Activated CD4-positive, alpha-beta T cell treated with anti-CD3 and anti-CD28 coated beads, Interleukin-2, amount 50 U/mL, for 4 hours (primary cell): ENCODE measurements at regions not wholly inside any gene's neighbourhood (a gene's known extent, or its start where the extent isn't known, plus 50 kb on each side); places are given as distances from the start of the nearest gene placed in this dataset.
"Not testable (repeated sequence)": the region's sequence is repeated elsewhere in the genome, so short reads cannot be mapped to it uniquely, and the experiment has no call there.

Experiments used
- DNase-seq, 2 experiments: peaks; one replicate each; pipeline ENCODE4 v3.0.0-alpha.2; 2020

DNA sequence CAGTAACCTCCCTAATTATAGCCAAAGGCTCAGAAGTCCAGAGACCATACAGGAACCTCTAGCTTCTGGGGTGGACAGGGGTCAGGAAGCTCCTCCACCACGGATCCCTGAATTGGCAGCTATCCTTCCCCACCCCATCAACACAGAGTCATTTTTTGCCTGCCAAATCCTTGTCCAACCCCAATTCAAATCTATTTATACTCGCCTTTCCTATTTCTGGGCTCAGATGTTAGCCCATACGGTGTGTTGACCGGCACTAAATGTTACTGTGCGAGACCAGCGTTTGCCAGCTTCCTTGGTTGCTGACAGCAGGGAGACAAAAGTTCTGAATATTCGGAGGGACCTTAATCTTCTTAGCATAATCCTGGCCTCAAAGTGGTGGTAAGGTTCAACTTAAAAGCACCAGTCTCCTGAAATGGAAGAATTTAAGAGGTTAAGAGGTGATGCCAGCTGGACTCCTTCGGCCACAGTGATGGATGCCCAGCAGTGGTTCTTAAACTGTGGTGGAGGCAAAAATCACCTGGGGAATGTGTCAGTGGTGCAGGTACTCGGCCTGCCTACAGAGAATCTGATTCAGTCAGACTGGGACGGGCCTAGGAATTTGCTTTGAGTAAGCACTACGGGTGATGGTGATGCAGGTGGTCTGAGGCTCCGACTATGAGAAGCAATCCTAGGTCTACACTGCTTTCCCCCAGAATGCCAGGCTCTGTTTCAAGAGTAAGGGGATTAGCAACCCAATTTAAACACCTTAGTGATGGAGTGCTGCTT lies 204.8 kb upstream of the MEF2C start:
- DNase-seq, result no peak

DNA sequence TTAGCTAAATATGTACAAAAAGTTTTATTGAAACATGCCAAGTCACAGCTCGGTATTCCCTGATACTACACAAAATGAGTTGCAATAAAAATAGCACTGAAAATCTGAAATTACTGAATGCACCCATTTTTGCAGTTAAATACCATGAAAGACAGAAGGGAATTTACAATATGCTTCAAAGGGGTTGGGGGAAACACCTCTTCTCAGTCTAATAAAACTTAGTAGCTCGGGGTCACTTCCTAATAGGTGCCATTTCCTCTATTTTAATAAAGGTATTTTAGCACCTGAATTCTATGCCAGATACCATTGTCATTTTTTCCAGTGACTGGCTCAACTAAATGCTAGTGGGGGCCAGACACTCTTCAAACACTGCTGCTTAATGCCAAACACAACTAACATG lies 204.1 kb upstream of the MEF2C start:
- DNase-seq, result no peak

DNA sequence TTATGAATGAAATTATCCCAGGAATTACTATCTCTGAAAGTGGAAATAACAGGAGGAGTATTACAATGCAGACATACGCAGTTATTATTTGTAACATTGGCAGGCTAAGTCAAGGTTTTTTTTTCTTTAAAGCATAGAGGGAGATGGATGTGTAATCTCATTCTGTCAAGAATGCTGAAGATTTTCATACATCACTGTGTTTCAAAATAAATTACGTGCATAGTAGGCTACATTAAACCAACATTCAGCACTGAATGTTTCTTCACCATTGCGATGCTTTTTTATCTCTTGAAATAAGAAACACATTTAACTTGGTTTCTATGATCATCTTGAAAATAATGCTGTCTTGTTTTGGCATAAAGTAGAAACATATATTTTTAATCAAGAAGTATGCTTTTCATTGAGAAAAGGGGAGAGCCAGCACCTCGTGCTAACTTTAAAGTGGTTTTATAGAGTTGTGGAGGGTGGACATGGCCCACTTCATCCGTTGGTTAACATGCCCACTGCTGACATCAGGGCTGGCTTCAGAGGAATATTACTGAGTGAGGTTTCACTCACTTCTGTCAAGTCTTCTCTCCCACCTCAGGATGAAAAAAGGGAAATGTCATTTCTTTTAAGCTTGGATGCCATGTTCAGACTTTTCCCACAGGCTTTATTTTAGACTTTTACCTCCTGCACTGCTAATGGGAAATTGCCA lies 203.6 kb upstream of the MEF2C start:
- no peak for DNase-seq

DNA sequence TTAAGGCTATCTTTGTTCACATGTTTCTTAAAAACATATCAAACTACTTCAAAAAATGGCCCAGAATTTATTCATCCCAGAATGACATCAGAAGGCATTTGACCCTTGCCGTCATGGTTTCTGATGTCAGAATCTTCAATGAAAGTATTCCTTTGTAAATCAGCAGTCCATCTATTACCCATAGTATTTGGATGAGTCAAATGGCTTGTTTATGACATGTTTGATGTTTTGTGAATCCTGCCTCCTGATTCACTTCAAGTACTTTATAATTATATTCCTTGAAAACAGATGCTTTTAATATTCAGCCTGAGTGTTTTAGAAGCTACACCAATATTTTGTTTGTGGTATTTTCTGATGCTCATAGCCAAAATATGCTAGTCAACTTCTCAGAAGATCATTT lies 200.8 kb upstream of the MEF2C start:
- no peak for DNase-seq

DNA sequence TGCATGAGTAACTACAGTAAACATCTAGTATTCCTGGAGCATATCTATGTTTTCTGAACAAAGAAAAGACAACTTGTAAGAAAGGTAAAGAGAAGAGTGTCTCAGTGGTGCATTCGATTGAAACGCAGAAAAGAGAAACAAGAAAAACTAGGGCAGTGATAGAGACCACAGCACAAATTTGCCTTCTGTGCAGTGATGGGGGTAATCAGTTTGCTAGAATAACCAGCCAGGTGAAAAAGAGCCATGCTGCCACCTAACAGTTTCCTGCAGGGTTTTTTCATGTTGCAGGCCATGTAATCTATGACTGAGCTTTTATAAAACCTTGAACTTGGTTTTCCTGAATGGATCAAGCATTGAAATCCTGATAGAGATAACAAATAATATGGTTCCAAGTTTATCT lies 198.4 kb upstream of the MEF2C start:
- DNase-seq, result no peak

DNA sequence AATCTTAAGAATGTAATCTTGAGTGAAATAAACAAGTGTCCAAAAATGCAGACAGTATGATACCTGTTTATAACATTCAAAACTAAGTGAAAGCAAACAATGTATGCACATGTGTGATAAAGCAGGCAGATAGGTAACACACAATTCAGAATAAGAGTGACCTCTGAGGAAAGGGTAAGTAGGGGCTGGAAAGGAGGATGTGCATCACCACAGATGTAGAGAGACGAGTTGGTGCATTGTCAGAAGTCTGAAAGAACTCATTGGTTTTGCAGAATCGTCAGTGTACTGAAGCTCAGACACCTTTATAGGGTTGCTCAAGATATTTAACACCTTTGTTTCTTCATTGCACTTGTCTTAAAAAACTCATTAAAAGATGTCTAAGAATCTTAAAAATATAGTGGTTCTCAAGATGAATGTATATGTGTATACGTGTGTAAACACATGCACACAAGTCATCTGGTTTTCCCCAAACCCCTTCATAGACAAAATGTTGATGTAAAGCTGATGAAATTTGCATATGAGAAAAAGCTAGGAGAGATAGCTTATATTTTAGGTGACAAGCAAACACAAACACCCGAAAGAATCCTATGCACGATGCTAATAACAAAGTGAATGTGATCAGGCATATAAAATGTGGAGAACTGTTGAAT lies 197.6 kb upstream of the MEF2C start:
- DNase-seq, result no peak

DNA sequence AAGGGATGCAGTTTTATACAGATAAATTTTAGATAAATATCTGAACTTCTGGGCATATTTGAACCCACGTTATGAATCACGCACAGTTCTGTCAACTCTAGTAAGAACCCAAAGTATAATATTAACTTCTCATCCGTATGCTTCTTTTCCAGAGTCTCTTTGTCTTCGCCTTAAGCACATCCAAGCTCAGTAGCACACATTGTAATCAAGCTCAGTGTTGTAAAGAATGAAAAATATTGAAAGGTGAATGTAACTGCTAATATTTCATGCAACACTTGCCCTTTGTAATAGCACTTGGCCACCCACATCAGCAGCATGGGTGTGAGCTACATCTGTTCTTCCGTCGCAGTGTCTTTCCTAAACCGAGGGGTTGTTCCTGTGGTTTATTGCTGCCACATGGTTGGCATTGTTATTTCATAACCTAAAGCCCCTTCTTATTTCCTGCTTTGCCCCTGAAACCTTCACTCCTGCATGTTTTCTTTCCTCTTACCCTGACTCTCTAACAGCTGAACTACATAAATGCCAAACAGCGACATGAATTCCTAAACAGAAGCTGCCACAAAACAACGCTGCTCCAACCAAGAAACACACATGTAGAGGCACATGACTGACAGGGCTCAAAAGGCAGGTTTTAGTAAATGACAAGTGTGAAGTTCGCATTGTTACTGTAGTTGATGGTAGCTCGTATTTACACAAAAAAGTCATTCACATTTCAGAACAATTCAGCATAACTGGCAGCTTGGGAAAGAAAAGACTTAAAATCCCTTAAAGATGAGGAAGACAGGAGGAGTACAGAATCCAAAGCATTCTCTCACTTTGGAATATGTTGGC lies 190.1 kb upstream of the MEF2C start:
- no peak for DNase-seq

DNA sequence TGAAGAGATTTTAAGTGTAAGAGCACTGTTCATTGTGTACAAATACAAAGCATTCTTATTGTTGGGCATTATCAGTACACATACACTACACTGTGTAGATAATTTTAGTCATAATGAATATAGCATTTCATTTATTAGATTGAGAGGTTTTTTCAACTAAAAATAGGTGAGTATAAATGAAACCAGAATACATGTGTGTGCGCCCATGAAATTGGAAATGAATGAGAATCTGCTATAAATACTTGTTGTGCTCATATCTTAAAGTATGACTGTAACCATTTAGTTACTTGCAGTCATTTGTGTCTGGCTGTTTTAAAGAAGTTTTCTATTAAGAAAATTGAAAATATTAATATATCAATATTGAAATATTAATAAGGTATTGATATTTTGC lies 189.0 kb upstream of the MEF2C start:
- no peak for DNase-seq

DNA sequence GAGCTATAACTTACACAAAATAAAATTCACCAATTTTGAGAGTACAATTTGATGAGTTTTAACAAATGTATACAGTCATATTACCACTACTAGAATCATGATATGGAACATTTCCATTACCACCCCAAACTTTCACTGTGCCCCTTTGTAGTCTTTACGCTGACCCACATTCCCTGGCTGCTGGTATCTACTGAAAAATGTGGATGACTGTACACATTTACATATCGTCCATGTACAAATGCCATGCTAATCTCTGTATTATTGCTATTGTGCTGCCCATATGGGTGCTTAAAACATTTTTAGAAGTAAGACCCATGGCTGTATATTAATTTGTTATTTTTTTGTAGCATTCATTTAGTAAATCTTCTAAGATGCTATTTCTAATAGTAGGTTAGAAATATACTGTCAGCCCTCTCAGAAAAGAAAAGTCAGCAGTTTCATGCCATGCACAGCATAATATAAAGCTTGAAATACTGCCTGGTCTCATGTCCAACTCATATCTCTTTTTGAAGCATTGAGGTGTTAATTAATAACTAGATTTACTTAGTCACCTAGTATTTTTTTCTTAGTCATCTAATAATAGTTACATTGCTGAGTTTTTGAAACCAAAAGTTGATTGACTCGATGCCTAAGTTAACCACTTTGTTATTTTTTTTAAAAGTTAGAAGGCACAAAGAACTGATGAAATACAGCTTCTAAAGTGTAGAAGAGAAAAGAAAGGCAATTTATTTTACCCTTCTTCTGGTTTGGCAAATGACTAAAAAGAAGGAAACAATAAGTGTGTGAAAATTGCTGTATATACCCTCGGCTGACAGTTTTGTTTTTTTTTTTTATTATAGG lies 188.3 kb upstream of the MEF2C start:
- no peak for DNase-seq

DNA sequence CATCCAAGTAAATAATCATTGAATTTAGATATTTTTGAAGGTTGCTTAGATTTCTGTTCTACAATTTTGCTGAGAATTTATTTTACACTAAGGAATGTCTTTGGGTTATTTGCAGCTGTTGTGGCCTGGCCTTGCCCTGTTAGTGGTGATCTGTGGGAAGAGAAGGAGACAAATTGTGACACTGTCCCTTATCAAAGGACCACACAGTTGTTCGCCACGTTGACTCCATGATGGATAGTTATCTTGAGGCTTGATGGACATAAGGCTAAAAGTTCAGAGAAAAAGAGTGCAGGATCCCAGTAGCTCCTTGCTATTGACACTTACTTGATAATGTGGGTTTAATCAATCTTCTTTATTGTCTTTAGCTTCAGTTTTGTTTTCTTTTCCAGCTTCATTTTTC lies 186.6 kb upstream of the MEF2C start:
- no peak for DNase-seq

DNA sequence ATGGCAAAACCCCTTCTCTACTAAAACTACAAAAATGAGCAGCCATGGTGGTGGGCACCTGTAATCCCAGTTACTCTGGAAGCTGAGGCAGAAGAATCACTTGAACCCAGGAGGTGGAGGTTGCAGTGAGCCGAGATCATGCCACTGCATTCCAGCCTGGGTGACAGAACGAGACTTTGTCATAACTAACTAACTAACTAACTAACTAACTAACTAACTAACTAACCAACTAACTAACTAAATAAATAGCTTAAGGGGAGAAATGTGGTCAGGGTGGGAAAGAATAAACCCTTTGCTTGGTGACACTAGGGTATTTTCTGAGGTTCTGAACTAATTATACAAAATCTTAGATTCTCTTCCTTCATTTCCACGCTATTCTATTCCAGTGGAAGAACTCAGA lies 184.4 kb upstream of the MEF2C start:
- DNase-seq, result no peak

DNA sequence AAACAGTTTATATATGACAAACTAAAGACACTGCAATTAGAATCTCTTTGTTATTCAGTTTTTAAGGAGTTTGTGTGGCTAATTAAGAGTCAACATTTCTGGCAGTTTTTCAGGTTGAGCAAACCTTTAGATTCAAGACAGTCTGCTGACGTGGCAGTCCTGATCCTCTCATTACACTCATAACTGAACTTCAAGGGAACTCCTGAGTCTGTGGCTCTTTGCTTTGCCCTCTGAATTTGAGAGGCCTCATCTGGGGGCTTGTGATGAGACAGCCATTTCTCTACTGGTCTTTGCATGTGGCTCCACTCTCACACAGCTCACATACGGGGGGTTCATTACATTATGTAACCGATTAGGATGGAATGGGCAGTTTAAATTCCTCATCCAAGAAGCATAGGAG lies 182.9 kb upstream of the MEF2C start:
- no peak for DNase-seq

DNA sequence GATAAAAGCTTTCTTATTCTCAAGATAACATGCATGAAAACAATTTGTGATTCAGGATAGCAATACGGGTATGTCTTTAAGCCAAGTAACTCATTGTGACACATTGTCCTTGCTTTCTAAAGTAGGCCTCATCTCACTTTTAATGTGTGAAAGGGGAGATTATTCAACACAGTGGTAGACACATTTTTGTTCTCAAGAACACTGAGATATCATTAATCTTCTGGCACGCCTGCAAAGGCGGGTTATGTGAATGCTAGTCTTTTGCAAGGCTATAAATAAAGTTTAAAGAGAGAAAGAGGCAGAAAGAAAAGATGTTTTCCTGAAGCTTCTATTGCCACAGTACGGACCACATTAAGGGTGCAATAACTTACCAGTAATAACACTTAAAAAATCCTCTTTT lies 181.8 kb upstream of the MEF2C start:
- DNase-seq, result no peak

DNA sequence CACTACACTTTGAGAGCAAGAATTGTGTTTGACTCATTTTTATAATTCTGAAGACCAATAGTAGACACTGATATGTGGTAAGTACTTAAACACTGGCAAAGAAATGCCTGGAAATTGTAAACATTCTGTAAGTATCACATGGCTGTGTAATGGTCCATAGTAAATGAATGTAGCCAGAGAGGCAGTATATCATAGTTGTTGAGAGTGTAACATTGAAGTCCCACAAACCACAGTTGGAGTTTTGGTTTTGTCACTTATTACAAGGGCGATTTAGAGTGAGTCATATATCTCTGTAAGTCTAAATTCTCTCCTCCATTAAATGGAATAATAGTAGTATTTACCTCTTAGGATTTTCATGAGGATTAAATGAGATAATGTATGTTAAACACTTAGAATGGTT lies 181.1 kb upstream of the MEF2C start:
- no peak for DNase-seq

DNA sequence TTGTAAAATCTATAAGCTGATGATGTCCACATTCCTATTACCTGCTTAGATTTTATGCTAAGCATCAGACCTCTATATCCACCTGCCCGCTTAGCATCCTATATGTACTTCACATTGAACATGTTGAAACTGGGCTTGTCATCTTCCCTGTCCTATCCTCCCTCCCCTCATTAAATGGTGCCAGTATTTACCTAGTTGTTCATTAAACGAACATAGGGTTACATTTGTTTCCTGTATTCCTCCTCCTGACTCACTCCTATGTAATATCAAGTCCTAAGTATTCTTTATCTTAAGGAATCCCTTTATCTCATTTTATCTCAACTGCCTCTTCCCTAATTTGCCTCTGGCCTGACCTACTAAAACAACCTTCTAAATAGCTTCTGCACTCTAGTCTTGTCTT lies 177.8 kb upstream of the MEF2C start:
- DNase-seq, result no peak

DNA sequence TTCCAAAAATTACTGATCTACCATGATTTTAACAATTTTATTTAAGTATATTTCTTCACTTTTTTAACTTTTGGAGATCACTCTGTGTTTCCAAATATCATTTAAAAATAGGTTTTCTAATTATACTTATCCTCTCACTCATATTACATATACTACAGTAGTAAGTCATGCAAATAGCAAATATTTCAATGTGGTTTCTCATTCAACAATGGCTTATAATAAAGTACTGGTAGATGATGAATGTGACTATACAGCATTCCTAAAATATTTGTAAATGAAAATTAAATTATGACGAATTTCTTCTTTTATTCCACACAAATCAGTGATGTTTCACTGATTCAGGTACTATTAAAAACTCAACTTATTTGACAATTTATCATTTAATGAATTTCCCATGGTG lies 176.3 kb upstream of the MEF2C start:
- DNase-seq, result no peak

DNA sequence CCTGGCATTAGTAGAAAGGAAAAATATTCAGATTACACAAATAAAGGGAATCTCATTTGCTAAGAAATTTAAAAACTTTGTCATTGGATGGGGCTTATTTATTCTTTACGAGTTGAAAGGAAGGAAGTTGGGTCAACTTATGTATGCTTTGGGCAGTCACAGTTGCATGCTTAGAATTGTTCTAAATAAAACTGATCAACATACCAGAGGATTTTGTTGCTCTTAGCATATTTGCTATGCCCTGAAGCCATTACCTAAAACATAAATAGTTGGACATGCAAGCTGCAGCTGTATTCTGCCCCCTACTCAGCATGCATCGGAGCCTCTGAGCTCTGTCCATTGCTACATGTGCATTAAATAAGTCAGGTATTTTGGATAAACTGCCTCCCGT lies 172.7 kb upstream of the MEF2C start:
- DNase-seq, result no peak

DNA sequence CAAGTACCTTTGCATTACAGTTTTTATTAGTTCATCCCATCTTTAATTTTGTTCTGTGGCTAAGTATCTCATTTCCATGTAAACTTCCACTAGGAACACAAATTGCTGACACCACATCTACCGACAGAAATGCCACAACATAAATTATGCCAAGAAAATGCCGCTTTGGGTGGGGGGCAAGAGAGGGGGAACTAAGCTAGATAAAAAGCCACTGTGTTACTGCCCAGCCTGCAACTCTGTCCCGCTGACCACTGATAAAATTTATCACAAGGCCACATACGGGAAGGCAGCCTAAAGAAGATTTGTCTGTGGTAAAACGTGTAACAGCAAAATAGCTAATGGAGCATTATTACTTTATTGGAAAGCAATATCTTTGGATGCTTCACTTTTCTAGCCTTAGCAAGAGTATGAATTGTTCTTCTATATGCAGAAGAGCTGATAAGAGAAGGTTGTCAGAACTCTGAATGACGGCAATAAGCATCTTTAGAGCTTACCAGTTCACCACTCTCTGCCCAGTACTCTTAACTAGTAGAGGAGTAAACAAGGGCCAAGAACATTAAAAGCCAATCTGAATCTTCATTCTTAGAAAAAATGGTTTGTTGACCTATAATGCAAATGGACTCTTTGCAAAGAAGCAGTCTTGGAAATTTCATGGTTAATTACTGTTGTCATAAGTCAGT lies 172.2 kb upstream of the MEF2C start:
- no peak for DNase-seq

DNA sequence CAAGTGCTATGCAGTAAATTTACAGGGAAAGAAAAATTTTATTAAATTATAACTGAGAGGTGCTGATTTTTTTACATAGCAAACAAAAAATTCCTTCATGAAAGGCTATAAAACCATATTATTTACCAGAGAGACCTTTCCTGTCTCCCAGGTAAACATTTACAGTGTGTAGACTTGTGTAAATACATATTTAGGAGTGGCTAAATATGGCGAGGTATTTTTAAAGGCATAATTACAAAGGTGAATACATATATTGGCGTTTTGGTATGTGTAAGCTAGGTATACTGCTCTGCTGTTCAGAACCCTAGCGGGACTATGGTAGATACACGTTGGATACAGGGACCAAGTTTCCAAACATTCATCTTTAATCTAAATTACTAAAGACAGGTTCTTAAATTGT lies 170.6 kb upstream of the MEF2C start:
- DNase-seq, result no peak

DNA sequence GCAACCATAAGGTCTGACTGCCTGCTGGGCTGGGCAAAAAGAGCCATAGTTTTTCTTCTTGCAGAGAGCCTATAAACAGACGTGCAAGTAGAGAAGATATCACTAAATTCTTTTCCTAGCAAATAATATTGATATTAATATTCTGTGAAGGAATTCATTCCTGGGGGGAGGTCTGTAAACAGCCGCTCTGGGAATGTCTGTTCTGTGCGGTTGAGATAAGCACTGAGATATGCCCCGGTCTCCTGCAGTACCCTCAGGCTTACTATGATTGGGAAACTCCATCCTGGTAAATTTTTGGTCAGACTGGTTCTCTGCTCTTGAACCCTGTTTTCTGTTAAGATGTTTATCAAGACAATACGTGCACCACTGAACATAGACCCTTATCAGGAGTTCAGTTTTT lies 167.1 kb upstream of the MEF2C start:
- not testable (repeated sequence) for DNase-seq

DNA sequence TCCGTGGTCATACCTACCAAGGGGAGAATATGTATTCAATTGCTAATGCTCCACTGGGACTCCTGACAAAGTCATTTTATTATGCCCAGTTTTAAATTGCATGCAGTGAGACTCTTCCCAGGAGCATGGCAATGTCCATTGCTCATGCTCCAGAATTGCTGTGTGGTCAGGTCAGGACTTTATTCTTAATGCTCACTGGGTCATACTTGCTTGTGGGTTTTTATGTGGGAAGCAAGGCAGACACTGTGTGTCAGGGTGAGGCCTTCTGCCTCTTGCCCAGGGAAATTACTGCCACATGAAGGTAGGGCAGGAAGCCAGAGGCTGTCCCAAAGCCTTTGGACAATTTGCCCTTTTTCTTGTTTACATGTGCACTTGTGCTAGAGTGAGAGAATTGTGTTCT lies 164.6 kb upstream of the MEF2C start:
- DNase-seq, result no peak

DNA sequence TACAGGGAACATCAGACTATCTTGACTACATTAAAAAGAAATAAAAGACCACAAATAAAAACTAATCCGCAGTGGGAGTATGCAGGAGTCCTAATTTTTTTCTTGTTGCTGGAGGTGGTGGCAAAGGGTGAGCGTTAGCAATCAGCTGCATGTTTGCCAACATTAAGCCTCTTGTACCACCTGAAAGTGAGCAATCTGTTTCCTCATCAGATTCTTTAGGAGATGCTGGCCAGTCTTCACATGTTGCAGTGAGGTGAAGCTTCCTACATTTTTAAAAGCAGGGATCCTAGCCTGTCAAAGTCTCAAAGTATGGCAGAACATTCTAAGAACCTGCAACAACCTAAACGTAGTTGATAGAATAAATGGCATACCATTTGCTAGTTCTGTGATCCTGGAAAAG lies 162.2 kb upstream of the MEF2C start:
- no peak for DNase-seq
